H1 (cell line): ENCODE measurements at regions not wholly inside any gene's neighbourhood (a gene's known extent, or its start where the extent isn't known, plus 50 kb on each side); places are given as distances from the start of the nearest gene placed in this dataset.
"Not testable (repeated sequence)": the region's sequence is repeated elsewhere in the genome, so short reads cannot be mapped to it uniquely, and the experiment has no call there.

Experiments
- CTCF ChIA-PET: fragments of 300-600 bp; sonication (Branson Sonifier 250); formaldehyde crosslinking; loops from one replicate; lab custom pipeline; 2021; ENCODE audit not compliant: partially characterized antibody; lab: Charles Lee
- POLR2A ChIA-PET: fragments of 300-600 bp; sonication (Branson Sonifier 250); formaldehyde crosslinking; loops from one replicate; lab custom pipeline; 2021; ENCODE audit warnings: inconsistent platforms; ENCODE audit not compliant: partially characterized antibody; lab: Charles Lee
- DNase-seq, 2 experiments: peaks; one replicate each; pipeline versions ENCODE4 v3.0.0 to v3.0.0-alpha.2; 2010 to 2022; ENCODE audit warnings: low spot score in 2 of 2, low read depth in 1 of 2, mixed read lengths in 1 of 2
- FAIRE-seq: peaks from 2 replicates; lab custom pipeline; 2011; peaks lifted over from hg19 to GRCh38; lab: Jason Lieb, UNC
- H2AFZ ChIP-seq: 2 replicates; pipeline ENCODE4 v1.8.1; 2012; ENCODE audit warnings: low read length, inconsistent platforms
- H2AK5ac ChIP-seq: 2 replicates; pipeline ENCODE4 v1.6.1; 2013; ENCODE audit warnings: low read depth, low read length
- H2BK120ac ChIP-seq: replicated peaks from 2 replicates; pipeline ENCODE3; 2013; ENCODE audit warnings: low read depth, low read length, inconsistent platforms
- H2BK12ac ChIP-seq: 2 replicates; pipeline ENCODE4 v1.6.1; 2013; ENCODE audit warnings: low read depth, low read length
- H2BK15ac ChIP-seq: 2 replicates; pipeline ENCODE4 v1.6.1; 2013; ENCODE audit warnings: low read length
- H2BK20ac ChIP-seq: 2 replicates; pipeline ENCODE4 v1.6.1; 2013; ENCODE audit warnings: low read length
- H2BK5ac ChIP-seq: 2 replicates; pipeline ENCODE4 v1.6.1; 2013; ENCODE audit warnings: low read depth, low read length
- H3K14ac ChIP-seq: 2 replicates; pipeline ENCODE4 v1.6.1; 2013; ENCODE audit warnings: inconsistent platforms; ENCODE audit not compliant: insufficient read length
- H3K18ac ChIP-seq: 2 replicates; pipeline ENCODE4 v1.6.1; 2013; ENCODE audit warnings: low read length; ENCODE audit errors: extremely low read depth
- H3K23ac ChIP-seq: 2 replicates; pipeline ENCODE4 v1.6.1; 2013; ENCODE audit warnings: inconsistent platforms; ENCODE audit not compliant: insufficient read length
- H3K23me2 ChIP-seq: 2 replicates; pipeline ENCODE4 v1.6.1; 2013; ENCODE audit warnings: low read depth, low read length
- H3K27ac ChIP-seq: 2 replicates; pipeline ENCODE4 v1.6.1; 2011; ENCODE audit warnings: low read depth, low read length, inconsistent platforms
- H3K27me3 ChIP-seq, 4 experiments: replicated peaks in 1 of 4; 1 replicate in 1 of 4; 2 replicates in 3 of 4; pipeline versions ENCODE4 v1.6.1 to v1.8.1; 2011 to 2013; ENCODE audit warnings: low read length in 3 of 4, mild to moderate bottlenecking in 3 of 4, inconsistent platforms in 2 of 4, mixed read lengths in 2 of 4, moderate library complexity in 1 of 4; ENCODE audit not compliant: control insufficient read depth in 3 of 4, insufficient read depth in 3 of 4; ENCODE audit errors: extremely low read depth in 1 of 4
- H3K36me3 ChIP-seq, 4 experiments: 2 replicates each; pipeline versions ENCODE4 v1.6.1 to v1.8.1; 2011 to 2013; ENCODE audit warnings: mild to moderate bottlenecking in 4 of 4, low read length in 3 of 4, moderate library complexity in 2 of 4, control low read depth in 1 of 4, inconsistent platforms in 1 of 4; ENCODE audit not compliant: insufficient read depth in 4 of 4, control insufficient read depth in 2 of 4
- H3K4ac ChIP-seq: replicated peaks from 2 replicates; pipeline ENCODE3; 2013; ENCODE audit warnings: low read length, low read depth, mixed read lengths, inconsistent platforms; ENCODE audit not compliant: insufficient read length
- H3K4me1 ChIP-seq, 4 experiments: replicated peaks in 1 of 4; 1 replicate in 1 of 4; 2 replicates in 3 of 4; pipeline versions ENCODE4 v1.6.1 to v1.8.1; 2011 to 2013; ENCODE audit warnings: low read length in 3 of 4, inconsistent platforms in 2 of 4, mixed read lengths in 1 of 4; ENCODE audit not compliant: insufficient read depth in 4 of 4, control insufficient read depth in 3 of 4
- H3K4me2 ChIP-seq, 2 experiments: 2 replicates each; pipeline versions ENCODE4 v1.6.1 to v1.8.1; 2011 to 2013; ENCODE audit warnings: low read depth in 2 of 2, low read length in 2 of 2, control low read depth in 1 of 2, inconsistent platforms in 1 of 2, mild to moderate bottlenecking in 1 of 2; ENCODE audit not compliant: insufficient read depth in 1 of 2
- H3K4me3 ChIP-seq, 4 experiments: fragments of 200-600, 300-600 bp in 1 of 4; sonication (generic), shearing (Covaris generic), sonication (Bioruptor Twin) in 1 of 4; 2 replicates each; pipeline versions ENCODE4 v1.5.1 to v1.8.1; 2011 to 2016; ENCODE audit warnings: low read length in 4 of 4, low read depth in 3 of 4, control low read depth in 2 of 4, inconsistent platforms in 2 of 4, mild to moderate bottlenecking in 2 of 4, mixed read lengths in 1 of 4, moderate library complexity in 1 of 4; ENCODE audit not compliant: insufficient read depth in 2 of 4; ENCODE audit errors: extremely low read depth in 1 of 4
- H3K56ac ChIP-seq: replicated peaks from 2 replicates; pipeline ENCODE3; 2013; ENCODE audit warnings: low read depth, mild to moderate bottlenecking, mixed read lengths, low read length, inconsistent platforms; ENCODE audit not compliant: insufficient read length
- H3K79me1 ChIP-seq: 2 replicates; pipeline ENCODE4 v1.6.1; 2013; ENCODE audit warnings: low read depth, low read length, control low read depth
- H3K79me2 ChIP-seq, 2 experiments: 2 replicates each; pipeline versions ENCODE4 v1.6.1 to v1.8.1; 2012 to 2013; ENCODE audit warnings: low read length in 2 of 2, mild to moderate bottlenecking in 2 of 2, inconsistent platforms in 1 of 2; ENCODE audit not compliant: insufficient read depth in 2 of 2, control insufficient read depth in 1 of 2
- H3K9ac ChIP-seq, 4 experiments: replicated peaks in 1 of 4; 1 replicate in 1 of 4; 2 replicates in 3 of 4; pipeline versions ENCODE4 v1.6.1 to v1.8.1; 2011 to 2013; ENCODE audit warnings: low read depth in 3 of 4, low read length in 3 of 4, control low read depth in 2 of 4, mild to moderate bottlenecking in 2 of 4, moderate library complexity in 2 of 4, inconsistent platforms in 1 of 4; ENCODE audit errors: extremely low read depth in 1 of 4
- H3K9me3 ChIP-seq, 2 experiments: 2 replicates each; pipeline versions ENCODE4 v1.6.1 to v1.8.1; 2012 to 2013; ENCODE audit warnings: mild to moderate bottlenecking in 2 of 2, moderate library complexity in 2 of 2, control low read depth in 1 of 2, inconsistent platforms in 1 of 2, low read depth in 1 of 2, low read length in 1 of 2, mixed read lengths in 1 of 2; ENCODE audit not compliant: insufficient read depth in 2 of 2
- H4K20me1 ChIP-seq, 2 experiments: replicated peaks in 1 of 2; 2 replicates each; pipeline versions ENCODE3 to v1.8.1; 2011 to 2013; ENCODE audit warnings: inconsistent platforms in 2 of 2, low read length in 2 of 2, mild to moderate bottlenecking in 1 of 2; ENCODE audit not compliant: insufficient read depth in 2 of 2, control insufficient read depth in 1 of 2
- H4K5ac ChIP-seq: 2 replicates; pipeline ENCODE4 v1.6.1; 2013; ENCODE audit warnings: low read length, low read depth, mixed read lengths, inconsistent platforms; ENCODE audit not compliant: insufficient read length
- H4K8ac ChIP-seq: 2 replicates; pipeline ENCODE4 v1.8.0; 2013; ENCODE audit warnings: mild to moderate bottlenecking, moderate library complexity, low read length, inconsistent platforms; ENCODE audit not compliant: insufficient read depth; ENCODE audit errors: extremely low read depth
- H4K91ac ChIP-seq: replicated peaks from 2 replicates; pipeline ENCODE3; 2013; ENCODE audit warnings: low read length, mixed read lengths, inconsistent platforms; ENCODE audit not compliant: insufficient read length
- FOSL1 ChIP-seq: IDR thresholded peaks from 2 replicates; pipeline ENCODE4 v1.6.1; 2011; ENCODE audit warnings: mild to moderate bottlenecking, low read depth, low read length, moderate library complexity; ENCODE audit not compliant: insufficient read depth
- WGBS, 2 experiments: shearing (Covaris generic) in 1 of 2; methylation state at CpG; one replicate each; pipeline versions ENCODE4 v1.1.6 to v1.1.7; 2013 to 2015; ENCODE audit warnings: low lambda C conversion rate in 2 of 2, mixed read lengths in 2 of 2, inconsistent platforms in 1 of 2, low coverage in 1 of 2, missing lambda C conversion rate in 1 of 2; ENCODE audit not compliant: insufficient replicate concordance in 2 of 2, insufficient coverage in 1 of 2, insufficient read length in 1 of 2; ENCODE audit errors: extremely low coverage in 1 of 2, missing lambda C conversion rate in 1 of 2; 5-methylcytosine and 5-hydroxymethylcytosine counted together

DNA sequence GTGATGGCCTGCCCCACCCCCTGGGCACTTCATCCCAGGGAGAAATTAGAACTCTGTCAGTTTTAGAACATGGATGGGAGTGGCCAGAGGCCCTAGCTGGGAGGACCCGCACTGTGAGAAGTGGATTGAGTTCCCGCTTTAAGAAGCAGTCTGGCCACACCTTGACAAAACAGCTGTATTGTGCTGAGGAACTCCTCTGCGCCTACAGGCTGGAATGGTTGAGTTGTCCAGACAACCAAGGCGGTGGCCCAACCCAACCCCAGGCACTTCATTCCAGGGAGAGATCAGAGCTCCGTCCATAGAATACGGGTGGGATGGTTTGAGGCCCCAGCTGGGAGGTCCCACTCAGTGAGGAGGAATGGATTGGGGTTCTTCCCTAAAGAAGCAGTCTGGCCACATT is 196.0 kb downstream of the TMEM26 start (continued):
- no peak for TF ChIP-seq FOSL1

DNA sequence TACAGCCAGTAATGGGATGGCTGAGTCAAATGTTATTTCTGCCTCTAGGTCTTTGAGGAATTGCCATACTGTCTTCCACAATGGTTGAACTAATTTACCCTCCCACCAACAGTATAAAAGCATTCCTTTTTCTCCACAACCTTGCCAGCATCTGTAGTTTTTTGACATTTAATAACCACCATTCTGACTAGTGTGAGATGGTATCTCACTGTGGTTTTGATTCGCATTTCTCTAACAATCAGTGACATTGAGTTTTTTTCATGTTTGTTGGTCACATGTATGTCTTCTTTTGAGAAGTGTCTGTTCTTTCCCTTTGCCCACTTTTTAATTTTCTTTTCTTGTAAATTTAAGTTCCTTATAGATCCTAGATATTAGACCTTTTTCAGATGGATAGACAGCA is 200.9 kb downstream of the TMEM26 start:
- H2AFZ ChIP-seq, H2BK120ac ChIP-seq, DNase-seq, H2BK15ac ChIP-seq, H4K8ac ChIP-seq, H3K9me3 ChIP-seq, H3K4me3 ChIP-seq, H3K27me3 ChIP-seq, H3K23me2 ChIP-seq, H3K4me1 ChIP-seq, H3K79me1 ChIP-seq, POLR2A ChIA-PET, CTCF ChIA-PET, H3K14ac ChIP-seq, H4K20me1 ChIP-seq, H2BK5ac ChIP-seq, H3K79me2 ChIP-seq, FAIRE-seq, H2AK5ac ChIP-seq, H4K91ac ChIP-seq, H3K4ac ChIP-seq, H3K4me2 ChIP-seq, H3K18ac ChIP-seq, H3K56ac ChIP-seq, H3K23ac ChIP-seq, H4K5ac ChIP-seq, H2BK20ac ChIP-seq, H3K36me3 ChIP-seq, H3K27ac ChIP-seq, H2BK12ac ChIP-seq, H3K9ac ChIP-seq: not testable (repeated sequence)
- 95% methylated on average over 1 of the region's 1 CpG; no CpG with 5 or more reads in 1 of the 2 experiments for WGBS, 2 experiments
